ENCODE measurements at regions not wholly inside any gene's neighbourhood (a gene's known extent, or its start where the extent isn't known, plus 50 kb on each side); places are given as distances from the start of the nearest gene placed in this dataset.

GRCh38 chr5:60546207-60546606 lies 153.8 kb downstream of the DEPDC1B start:
- TF ChIP-seq, protein P1, sequence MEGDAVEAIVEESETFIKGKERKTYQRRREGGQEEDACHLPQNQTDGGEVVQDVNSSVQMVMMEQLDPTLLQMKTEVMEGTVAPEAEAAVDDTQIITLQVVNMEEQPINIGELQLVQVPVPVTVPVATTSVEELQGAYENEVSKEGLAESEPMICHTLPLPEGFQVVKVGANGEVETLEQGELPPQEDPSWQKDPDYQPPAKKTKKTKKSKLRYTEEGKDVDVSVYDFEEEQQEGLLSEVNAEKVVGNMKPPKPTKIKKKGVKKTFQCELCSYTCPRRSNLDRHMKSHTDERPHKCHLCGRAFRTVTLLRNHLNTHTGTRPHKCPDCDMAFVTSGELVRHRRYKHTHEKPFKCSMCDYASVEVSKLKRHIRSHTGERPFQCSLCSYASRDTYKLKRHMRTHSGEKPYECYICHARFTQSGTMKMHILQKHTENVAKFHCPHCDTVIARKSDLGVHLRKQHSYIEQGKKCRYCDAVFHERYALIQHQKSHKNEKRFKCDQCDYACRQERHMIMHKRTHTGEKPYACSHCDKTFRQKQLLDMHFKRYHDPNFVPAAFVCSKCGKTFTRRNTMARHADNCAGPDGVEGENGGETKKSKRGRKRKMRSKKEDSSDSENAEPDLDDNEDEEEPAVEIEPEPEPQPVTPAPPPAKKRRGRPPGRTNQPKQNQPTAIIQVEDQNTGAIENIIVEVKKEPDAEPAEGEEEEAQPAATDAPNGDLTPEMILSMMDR (conservative IDR thresholded peaks at IDR 0.05): no peak
- no peak overlapping the region for H3K27ac ChIP-seq

DNA sequence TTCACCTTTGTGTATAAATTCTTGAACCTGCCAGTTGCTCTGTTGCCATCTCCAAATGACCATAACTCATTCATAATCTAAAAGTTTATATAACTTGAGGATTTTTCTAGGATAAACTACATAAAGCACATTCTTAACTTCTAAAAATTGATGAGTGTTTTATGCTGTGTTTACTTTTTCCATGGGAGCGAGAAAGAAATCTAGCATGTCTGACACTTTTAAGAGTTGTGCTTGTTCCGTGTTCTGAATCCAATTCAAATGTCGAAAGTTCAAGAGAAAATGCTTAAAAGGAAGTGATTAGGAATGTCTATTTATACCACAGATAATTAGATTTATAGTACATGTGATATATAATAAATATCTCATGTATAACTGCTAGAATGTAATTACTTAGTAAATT lies 154.4 kb downstream of the DEPDC1B start:
- H3K27ac ChIP-seq: no peak overlapping the region

DNA sequence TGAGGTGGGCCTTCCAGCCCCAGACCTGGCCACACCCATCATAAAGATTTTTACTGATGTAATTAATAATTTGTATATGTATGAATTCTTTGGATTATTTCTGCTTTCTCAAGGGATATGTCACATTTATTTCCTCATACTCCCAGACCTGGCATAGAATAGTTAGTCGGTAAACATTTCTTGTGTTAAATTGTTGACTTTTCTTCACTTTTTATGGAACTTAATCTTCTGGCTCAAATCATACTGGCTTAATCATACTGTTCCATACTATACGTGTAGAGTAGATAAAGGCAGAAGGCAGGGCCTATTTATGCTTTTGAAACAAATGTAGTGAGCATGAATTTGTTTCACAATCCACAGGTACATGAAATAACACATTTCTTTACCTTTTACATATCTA lies 155.8 kb downstream of the DEPDC1B start:
- H3K27ac ChIP-seq: no peak overlapping the region; the same call in 1 of the 2 replicates
- TF ChIP-seq, protein P1 (conservative IDR thresholded peaks at IDR 0.05): no peak

More for the DNA sequence above, 154.4 kb downstream of the DEPDC1B start:
- TF ChIP-seq, protein P1 (conservative IDR thresholded peaks at IDR 0.05): no peak

GRCh38 chr5:60541980-60542379 lies 158.0 kb downstream of the DEPDC1B start:
- TF ChIP-seq, protein P1 (conservative IDR thresholded peaks at IDR 0.05): no peak
- H3K27ac ChIP-seq: no peak overlapping the region

DNA sequence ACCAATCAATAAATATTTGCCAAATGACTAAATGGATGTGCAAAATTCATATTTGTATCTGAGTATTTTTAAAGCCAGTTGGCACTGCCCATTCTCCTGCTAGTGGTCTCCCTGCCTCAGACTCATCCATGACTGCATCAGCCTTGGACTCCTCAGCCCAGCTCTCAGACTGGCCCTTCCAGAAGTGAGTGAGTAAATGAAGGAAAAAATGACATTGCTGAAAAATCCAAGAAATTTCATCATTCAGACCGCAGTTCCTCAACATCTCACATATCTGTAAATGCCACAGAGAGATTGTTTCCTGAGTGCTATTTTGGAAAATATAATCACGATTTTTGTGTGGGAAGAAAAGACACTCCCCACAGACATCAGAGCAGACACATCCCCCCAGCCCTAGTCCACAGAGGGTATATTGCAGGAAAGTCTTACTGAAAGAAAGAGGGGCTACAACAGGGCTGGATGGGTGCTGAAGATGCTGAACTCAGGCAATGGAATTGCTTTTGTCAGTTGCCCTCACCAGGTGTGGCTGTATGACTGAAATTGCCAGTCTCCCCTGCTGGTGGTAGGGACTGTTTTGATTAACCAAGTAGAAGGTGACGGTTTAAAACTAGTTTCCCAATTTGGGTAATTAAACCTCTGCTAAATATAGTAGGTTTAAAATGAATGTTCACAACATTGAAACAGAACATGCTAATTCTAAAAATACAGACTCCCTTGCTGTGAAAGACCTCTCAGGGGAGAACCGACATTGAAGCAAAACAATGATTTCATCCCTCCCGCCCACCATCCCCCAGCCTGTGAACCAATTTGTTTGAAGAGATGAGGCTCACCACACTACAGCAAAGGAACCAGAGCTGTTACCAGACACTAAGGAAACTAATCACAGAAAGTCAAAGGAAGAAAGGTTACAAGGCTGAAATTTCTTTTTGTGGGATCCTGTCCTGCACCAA lies 158.8 kb downstream of the DEPDC1B start:
- H3K27ac ChIP-seq: no peak overlapping the region
- TF ChIP-seq, protein P1 (conservative IDR thresholded peaks at IDR 0.05): no peak

- TF ChIP-seq, protein P1 (conservative IDR thresholded peaks at IDR 0.05): no peak
Measured at GRCh38 chr5:60538955-60539866, 160.8 kb downstream of the DEPDC1B start.

DNA sequence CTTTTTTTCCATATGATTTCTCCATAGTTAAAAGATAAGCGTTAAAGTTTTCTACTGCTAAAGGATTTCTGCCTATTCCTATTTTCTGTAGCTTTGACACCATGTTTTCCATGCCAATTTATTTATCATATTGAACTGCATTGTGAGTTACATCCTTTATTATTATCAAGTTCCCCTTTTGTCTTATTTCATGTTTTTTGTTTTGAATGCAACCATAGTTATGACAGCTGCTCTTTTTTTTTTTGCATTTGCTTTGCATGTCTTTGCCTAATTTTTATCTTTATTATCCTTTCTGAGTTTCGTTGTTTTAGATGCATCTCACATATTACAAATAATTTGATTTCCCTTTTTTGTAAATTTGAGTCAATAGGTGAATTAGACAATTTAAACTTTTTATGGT lies 161.5 kb downstream of the DEPDC1B start:
- no peak overlapping the region for H3K27ac ChIP-seq
- TF ChIP-seq, protein P1 (conservative IDR thresholded peaks at IDR 0.05): no peak

More at GRCh38 chr5:60538955-60539866, 160.8 kb downstream of the DEPDC1B start:
- no peak overlapping the region for H3K27ac ChIP-seq

Data from VCaP (cell line).